Ovary (tissue), 7 donors: ENCODE measurements at regions not wholly inside any gene's neighbourhood (a gene's known extent, or its start where the extent isn't known, plus 50 kb on each side); places are given as distances from the start of the nearest gene placed in this dataset.

Experiments
- DNase-seq, 5 donors: peaks; one replicate each; pipeline ENCODE4 v3.0.0-alpha.2; 2019 to 2020
- H3K27ac ChIP-seq, 2 donors: fragments of 200-600 bp; one replicate each; pipeline versions ENCODE4 v1.5.1 to v1.8.0; 2019 to 2022
- H3K27me3 ChIP-seq: fragments of 200-600 bp; one replicate; pipeline ENCODE4 v1.8.0; 2022
- H3K36me3 ChIP-seq: fragments of 200-600 bp; sonication (generic); one replicate; pipeline ENCODE4 v1.5.1; 2019
- H3K4me1 ChIP-seq: one replicate; pipeline ENCODE4 v1.8.1; 2013; ENCODE audit warnings: mild to moderate bottlenecking, moderate library complexity; ENCODE audit not compliant: insufficient read depth
- H3K4me3 ChIP-seq: fragments of 200-600 bp; sonication (generic); one replicate; pipeline ENCODE4 v1.5.1; 2017
- H3K9me3 ChIP-seq, 2 donors: fragments of 200-600 bp in 1 of 2; sonication (generic) in 1 of 2; one replicate each; pipeline versions ENCODE4 v1.5.1 to v1.8.1; 2013 to 2019; ENCODE audit warnings: mild to moderate bottlenecking in 1 of 2, moderate library complexity in 1 of 2
- CTCF ChIP-seq, 3 donors: fragments of 450-650 bp in 2 of 3; fragments of 200-600 bp in 1 of 3; IDR thresholded peaks; one replicate each; pipeline versions ENCODE4 v1.5.1 to v1.8.0; 2016 to 2022; ENCODE audit warnings: antibody characterized with exemption in 3 of 3, mild to moderate bottlenecking in 1 of 3
- EP300 ChIP-seq: sonication (generic); formaldehyde crosslinking; IDR thresholded peaks from one replicate; pipeline ENCODE4 v1.6.1; 2017; ENCODE audit warnings: antibody characterized with exemption
- POLR2A ChIP-seq: fragments of 450-650 bp; IDR thresholded peaks from one replicate; pipeline ENCODE4 v1.6.1; 2017; ENCODE audit warnings: antibody characterized with exemption, mild to moderate bottlenecking, moderate library complexity
- WGBS, 3 donors: extraction: QIAGEN DNeasy Blood & Tissue Kit in 1 of 3; methylation state at CpG; one replicate each; pipeline versions ENCODE4 v1.1.5 to v1.1.7; 2013 to 2017; 5-methylcytosine and 5-hydroxymethylcytosine counted together
- intact Hi-C, 4 donors: fragments of 100-400 bp; cut with DNase I; formaldehyde crosslinking; loops; one replicate each; pipeline versions ENCODE4 v1.11.0 to v1.15.1; 2022 to 2023
- donor health status: DM: no; HTN: no; CAD: no; lungs with moderate emphysema.
- donor health status: DM: no; HTN: no; CAD: no.
- donor health status: Bipolar disorder and iron deficiency.
- donor health status: DM: no; HTN: no; CAD: no.
- donor health status: DM: yes; HTN: yes; CAD: no.

- TF ChIP-seq CTCF (IDR thresholded peaks at IDR 0.05) (no peak), EP300 (no peak), POLR2A (no peak)
- intact Hi-C loops = no loop called here
- DNase-seq = no peak
- Histone ChIP-seq H3K27me3 (no peaks in the 10 kb centered on the region), H3K9me3 (no peaks in the 10 kb centered on the region), H3K36me3 (no peaks in the 10 kb centered on the region), H3K27ac (no peak overlapping the region), H3K4me3 (no peak overlapping the region), H3K4me1 (peaks cover 6% of the 10 kb centered on the region)
- 50 to 57% (median 50%) methylated on average over 10 of the region's 10 CpGs for WGBS, 3 donors
Observed at GRCh38 chr9:110114086-110114858, 93.7 kb downstream of the C9orf152 start.

- intact Hi-C loops = no loop called here
- TF ChIP-seq POLR2A = no peak
- TF ChIP-seq CTCF (IDR thresholded peaks at IDR 0.05) = no peak
- TF ChIP-seq EP300 = no peak
- no peaks in the 10 kb centered on the region for H3K9me3 ChIP-seq
- DNase-seq = no peak
- peaks cover 6% of the 10 kb centered on the region for H3K4me1 ChIP-seq
- no peaks in the 10 kb centered on the region for H3K27me3 ChIP-seq
- H3K4me3 ChIP-seq = no peak overlapping the region
- no peaks in the 10 kb centered on the region for H3K36me3 ChIP-seq
- 5 to 15% (median 10%) methylated on average over 7 of the region's 7 CpGs for WGBS, 3 donors
- H3K27ac ChIP-seq = no peak overlapping the region
Observed at GRCh38 chr9:110114859-110115201, 93.1 kb downstream of the C9orf152 start.

GRCh38 chr9:110115341-110115820 is 92.6 kb downstream of the C9orf152 start:
- intact Hi-C loops = no loop called here
- Histone ChIP-seq H3K27me3 (no peaks in the 10 kb centered on the region), H3K4me3 (no peak overlapping the region), H3K36me3 (no peaks in the 10 kb centered on the region), H3K9me3 (no peaks in the 10 kb centered on the region), H3K27ac (no peak overlapping the region), H3K4me1 (peaks cover 6% of the 10 kb centered on the region)
- TF ChIP-seq POLR2A (no peak), EP300 (no peak), CTCF (IDR thresholded peaks at IDR 0.05) (no peak)
- DNase-seq = no peak
- WGBS, 3 donors = 56 to 62% (median 58%) methylated on average over 7 of the region's 7 CpGs

- intact Hi-C loops = no loop called here
Observed at GRCh38 chr9:110115826-110116542, 92.0 kb downstream of the C9orf152 start.

More at GRCh38 chr9:110115826-110116542, 92.0 kb downstream of the C9orf152 start:
- no peak for DNase-seq
- Histone ChIP-seq H3K27me3 (no peaks in the 10 kb centered on the region), H3K9me3 (no peaks in the 10 kb centered on the region), H3K36me3 (no peaks in the 10 kb centered on the region), H3K4me3 (no peak overlapping the region), H3K27ac (no peak overlapping the region), H3K4me1 (peaks cover 6% of the 10 kb centered on the region)
- TF ChIP-seq EP300 = no peak
- no peak for TF ChIP-seq CTCF (IDR thresholded peaks at IDR 0.05)
- WGBS, 3 donors = 85 to 95% (median 86%) methylated on average over 14 of the region's 14 CpGs
